ENCODE measurements at regions not wholly inside any gene's neighbourhood (a gene's known extent, or its start where the extent isn't known, plus 50 kb on each side); places are given as distances from the start of the nearest gene placed in this dataset.

- Histone ChIP-seq H3K9me3 (ENCODE audit: control insufficient read depth in 1 of 2, insufficient read depth in 1 of 2, low read length in 2 of 2) (no peaks in the 10 kb centered on the region), H3K4me3 (ENCODE audit: low read length) (no peak overlapping the region), H3K27ac (ENCODE audit: low read depth in 1 of 2, low read length in 2 of 2) (no peak overlapping the region), H3K4me1 (ENCODE audit: insufficient read depth, low read length) (no peaks in the 10 kb centered on the region), H3K36me3 (ENCODE audit: insufficient read depth, low read length) (no peaks in the 10 kb centered on the region), H3K27me3 (ENCODE audit: control insufficient read depth in 1 of 2, insufficient read depth in 2 of 2, low read length in 2 of 2) (no peaks in the 10 kb centered on the region)
- ChIA-PET CTCF (no interaction called here), POLR2A (no interaction called here)
- Mint-ChIP-seq H3K9me3 (no peaks in the 10 kb centered on the region), H3K27me3 (peaks cover 31% of the 10 kb centered on the region), H3K4me3 (no peak overlapping the region), H3K4me1 (ENCODE audit: low read depth) (no peaks in the 10 kb centered on the region), H3K27ac (no peak overlapping the region), H3K36me3 (ENCODE audit: low read depth) (no peaks in the 10 kb centered on the region)
- no peak for DNase-seq
- ATAC-seq (ENCODE audit: poor library complexity), result no peak
- intact Hi-C loops (cut with DNase I, micrococcal nuclease), result no loop called here
- no peak for TF ChIP-seq CTCF (IDR thresholded peaks at IDR 0.05)
Measured at GRCh38 chr6:71031912-71032311, 75.1 kb upstream of the B3GAT2 start.

- H3K27ac Mint-ChIP-seq, result no peak overlapping the region
- ATAC-seq (ENCODE audit: poor library complexity) (no peak), DNase-seq (no peak)
- ChIA-PET POLR2A (no interaction called here), CTCF (no interaction called here)
- H3K27me3 Mint-ChIP-seq, result peaks cover 31% of the 10 kb centered on the region
- Histone ChIP-seq H3K9me3 (ENCODE audit: control insufficient read depth in 1 of 2, insufficient read depth in 1 of 2, low read length in 2 of 2) (no peaks in the 10 kb centered on the region), H3K4me3 (ENCODE audit: low read length) (no peak overlapping the region), H3K27ac (ENCODE audit: low read depth in 1 of 2, low read length in 2 of 2) (no peak overlapping the region), H3K36me3 (ENCODE audit: insufficient read depth, low read length) (no peaks in the 10 kb centered on the region), H3K4me1 (ENCODE audit: insufficient read depth, low read length) (no peaks in the 10 kb centered on the region), H3K27me3 (ENCODE audit: control insufficient read depth in 1 of 2, insufficient read depth in 2 of 2, low read length in 2 of 2) (no peaks in the 10 kb centered on the region)
- H3K9me3 Mint-ChIP-seq, result no peaks in the 10 kb centered on the region
- H3K4me1 Mint-ChIP-seq (ENCODE audit: low read depth), result no peaks in the 10 kb centered on the region
- no peak for TF ChIP-seq CTCF (IDR thresholded peaks at IDR 0.05)
- intact Hi-C loops (cut with DNase I, micrococcal nuclease), result no loop called here
- no peaks in the 10 kb centered on the region for H3K36me3 Mint-ChIP-seq (ENCODE audit: low read depth)
- H3K4me3 Mint-ChIP-seq, result no peak overlapping the region
Measured at GRCh38 chr6:71033171-71033570, 76.3 kb upstream of the B3GAT2 start.

- no peaks in the 10 kb centered on the region for H3K9me3 Mint-ChIP-seq
- no peak overlapping the region for H3K27ac Mint-ChIP-seq
- H3K36me3 Mint-ChIP-seq (ENCODE audit: low read depth), result no peaks in the 10 kb centered on the region
- peaks cover 38% of the 10 kb centered on the region for H3K27me3 Mint-ChIP-seq
- intact Hi-C loops (cut with DNase I, micrococcal nuclease), result no loop called here
- DNase-seq (no peak), ATAC-seq (ENCODE audit: poor library complexity) (no peak)
- H3K4me3 Mint-ChIP-seq, result no peak overlapping the region
- POLR2A ChIA-PET, result no interaction called here
- H3K4me1 Mint-ChIP-seq (ENCODE audit: low read depth), result no peaks in the 10 kb centered on the region
- Histone ChIP-seq H3K4me3 (ENCODE audit: low read length) (no peak overlapping the region), H3K4me1 (ENCODE audit: insufficient read depth, low read length) (no peaks in the 10 kb centered on the region), H3K27ac (ENCODE audit: low read depth in 1 of 2, low read length in 2 of 2) (no peak overlapping the region), H3K36me3 (ENCODE audit: insufficient read depth, low read length) (no peaks in the 10 kb centered on the region), H3K9me3 (ENCODE audit: control insufficient read depth in 1 of 2, insufficient read depth in 1 of 2, low read length in 2 of 2) (no peaks in the 10 kb centered on the region), H3K27me3 (ENCODE audit: control insufficient read depth in 1 of 2, insufficient read depth in 2 of 2, low read length in 2 of 2) (no peaks in the 10 kb centered on the region)
- CTCF ChIA-PET, result no interaction called here
- TF ChIP-seq CTCF (IDR thresholded peaks at IDR 0.05), result no peak
Measured at GRCh38 chr6:71033890-71034289, 77.0 kb upstream of the B3GAT2 start.

Data from CD4-positive, alpha-beta T cell (primary cell).